ENCODE measurements at regions not wholly inside any gene's neighbourhood (a gene's known extent, or its start where the extent isn't known, plus 50 kb on each side); places are given as distances from the start of the nearest gene placed in this dataset.
"Not testable (repeated sequence)": the region's sequence is repeated elsewhere in the genome, so short reads cannot be mapped to it uniquely, and the experiment has no call there.

GRCh38 chr2:83015035-83015715 lies 1443.9 kb downstream of the SUCLG1 start:
- DNase-seq, result no peak

- DNase-seq, result no peak
Measured at GRCh38 chr2:83014462-83014861, 1444.6 kb downstream of the SUCLG1 start.

GRCh38 chr2:83006961-83007360 lies 1452.1 kb downstream of the SUCLG1 start:
- no peak for DNase-seq

GRCh38 chr2:83003555-83003954 lies 1455.5 kb downstream of the SUCLG1 start:
- no peak for DNase-seq

GRCh38 chr2:83002706-83003105 lies 1456.4 kb downstream of the SUCLG1 start:
- DNase-seq, result no peak

- no peak for DNase-seq
Measured at GRCh38 chr2:82998781-82999180, 1460.3 kb downstream of the SUCLG1 start.

- no peak for DNase-seq
Measured at GRCh38 chr2:82996217-82996616, 1462.9 kb downstream of the SUCLG1 start.

GRCh38 chr2:82994151-82994550 lies 1464.9 kb downstream of the SUCLG1 start:
- DNase-seq, result no peak

- DNase-seq, result no peak
Measured at GRCh38 chr2:82993609-82994008, 1465.5 kb downstream of the SUCLG1 start.

- DNase-seq, result no peak
Measured at GRCh38 chr2:82992968-82993367, 1466.1 kb downstream of the SUCLG1 start.

GRCh38 chr2:82987706-82988105 lies 1471.4 kb downstream of the SUCLG1 start:
- not testable (repeated sequence) for DNase-seq

- DNase-seq, result no peak
Measured at GRCh38 chr2:82986899-82987298, 1472.2 kb downstream of the SUCLG1 start.

GRCh38 chr2:82985572-82986197 lies 1473.4 kb downstream of the SUCLG1 start:
- peak in 1 of 5 experiments; percentile 7 for DNase-seq

GRCh38 chr2:82968358-82968757 lies 1490.7 kb downstream of the SUCLG1 start:
- no peak for DNase-seq

GRCh38 chr2:82964341-82964740 lies 1494.7 kb downstream of the SUCLG1 start:
- no peak for DNase-seq

- DNase-seq, result no peak
Measured at GRCh38 chr2:82959727-82960126, 1499.4 kb downstream of the SUCLG1 start.

GRCh38 chr2:82954868-82955267 lies 1504.2 kb downstream of the SUCLG1 start:
- DNase-seq, result no peak

GRCh38 chr2:82939211-82939610 lies 1519.9 kb downstream of the SUCLG1 start:
- no peak for DNase-seq

GRCh38 chr2:82938321-82938845 lies 1520.7 kb downstream of the SUCLG1 start:
- not testable (repeated sequence) for DNase-seq

- no peak for DNase-seq
Measured at GRCh38 chr2:82913566-82913965, 1545.5 kb downstream of the SUCLG1 start.

GRCh38 chr2:82896117-82896516 lies 1563.0 kb downstream of the SUCLG1 start:
- DNase-seq, result no peak

GRCh38 chr2:82893190-82893589 lies 1565.9 kb downstream of the SUCLG1 start:
- no peak for DNase-seq

- no peak for DNase-seq
Measured at GRCh38 chr2:82879803-82880202, 1579.3 kb downstream of the SUCLG1 start.

GRCh38 chr2:82875858-82876257 lies 1583.2 kb downstream of the SUCLG1 start:
- no peak for DNase-seq

Data from T-helper 2 cell (primary cell).